SKM-1 treated with dmso at 0.1 percent for 144 hours (cell line): ENCODE measurements at regions not wholly inside any gene's neighbourhood (a gene's known extent, or its start where the extent isn't known, plus 50 kb on each side); places are given as distances from the start of the nearest gene placed in this dataset.

ENCODE experiments used
- DNase-seq: peaks from one replicate; lab custom pipeline; 2025; ENCODE audit not compliant: unreplicated experiment; lab: John Stamatoyannopoulos, UW

DNA sequence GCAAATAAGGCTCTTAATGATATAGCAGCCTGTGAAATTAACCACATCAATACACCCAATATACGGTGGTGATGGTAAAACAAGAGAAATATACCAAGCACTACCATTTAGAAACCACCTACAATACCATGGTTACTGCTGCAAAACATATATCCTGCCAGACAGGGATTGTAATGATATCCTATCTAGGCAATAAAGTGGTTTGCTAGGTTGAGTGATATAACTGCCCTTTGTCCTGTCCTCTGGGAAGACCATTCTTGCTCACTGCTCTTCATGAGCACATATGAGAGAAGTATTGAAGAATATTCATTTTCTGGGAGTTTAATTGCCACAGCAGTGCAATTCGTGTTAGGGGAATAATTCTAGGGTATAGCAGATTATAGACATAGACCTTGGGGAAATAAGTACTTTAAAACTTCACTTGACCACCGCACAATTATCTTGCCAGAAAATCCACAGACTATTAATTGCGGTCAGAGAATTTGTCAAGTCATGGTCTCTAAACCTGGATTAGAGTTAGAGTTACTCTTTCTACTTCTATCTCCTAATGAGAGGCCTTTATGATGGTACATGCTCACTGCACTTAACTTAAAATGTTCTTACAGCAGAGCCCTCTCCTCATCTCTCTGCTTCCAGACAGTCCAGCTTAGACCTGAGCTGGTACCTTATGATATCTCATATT, 413.0 kb downstream of the ZNF608 start:
- no peak for DNase-seq

DNA sequence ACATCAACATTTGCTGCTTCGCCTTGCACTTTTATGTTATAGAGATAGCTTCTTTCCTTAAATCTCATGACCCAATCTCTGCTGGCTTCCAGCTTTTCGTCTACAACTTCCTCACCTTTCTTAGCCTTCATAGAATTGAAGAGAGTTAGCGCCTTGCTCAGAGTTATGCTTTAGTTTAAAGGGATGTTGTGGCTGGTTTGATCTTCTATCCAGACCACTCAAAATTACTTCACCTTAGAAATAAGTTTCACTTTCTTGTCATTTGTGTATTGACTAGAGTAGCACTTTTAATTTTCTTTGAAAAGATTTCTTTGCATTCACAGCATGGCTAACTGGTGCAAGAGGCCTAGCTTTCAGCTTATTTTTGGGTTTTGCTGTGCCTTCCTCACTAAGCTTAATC, 414.2 kb downstream of the ZNF608 start:
- DNase-seq: no peak

DNA sequence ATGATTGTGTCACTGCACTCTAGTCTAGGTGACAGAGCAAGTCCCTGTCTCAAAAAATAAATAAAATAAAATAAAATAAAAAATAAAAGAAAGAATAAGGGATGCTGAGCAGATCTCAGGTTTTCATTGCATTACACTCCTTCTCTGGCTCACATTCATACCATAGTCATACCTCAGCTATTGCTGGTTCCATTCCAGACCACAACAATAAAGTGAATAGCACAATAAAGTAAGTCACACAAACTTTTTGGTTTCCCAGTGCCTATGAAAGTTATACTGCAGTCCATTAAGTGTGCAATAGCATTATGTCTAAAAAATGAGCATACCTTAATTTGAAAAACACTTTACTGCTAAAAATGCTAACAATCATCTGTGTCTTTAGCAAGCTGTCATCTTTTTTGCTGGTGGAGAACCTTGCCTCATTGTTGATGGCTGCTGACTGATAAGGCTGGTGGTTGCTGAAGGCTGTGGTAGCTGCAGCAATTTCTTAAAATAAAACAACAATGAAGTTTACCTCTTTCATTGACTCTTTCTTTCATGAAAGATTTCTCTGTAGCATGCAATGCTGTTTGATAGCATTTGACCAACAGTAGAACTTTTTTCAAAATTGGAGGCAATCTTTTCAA, 415.7 kb downstream of the ZNF608 start:
- DNase-seq: no peak

DNA sequence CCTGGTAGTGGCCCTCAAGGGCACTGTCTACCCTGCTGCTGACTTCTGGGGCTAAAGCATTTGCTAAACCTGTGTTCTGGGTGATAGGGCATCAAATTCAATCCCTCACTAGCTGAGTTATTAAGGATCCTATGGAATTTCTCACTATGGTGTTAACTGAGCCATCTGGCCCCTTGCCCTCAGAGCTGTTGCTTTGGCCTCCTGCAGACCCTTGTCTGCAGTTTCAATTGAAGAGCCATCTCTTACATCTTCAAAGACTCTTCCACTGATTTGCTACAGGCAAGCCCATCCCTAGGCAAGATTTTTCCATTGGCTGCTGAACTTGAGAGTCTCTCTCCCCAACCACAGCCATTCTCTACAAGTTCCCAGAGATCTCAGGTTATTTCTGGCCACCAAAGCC, 418.2 kb downstream of the ZNF608 start:
- no peak for DNase-seq

DNA sequence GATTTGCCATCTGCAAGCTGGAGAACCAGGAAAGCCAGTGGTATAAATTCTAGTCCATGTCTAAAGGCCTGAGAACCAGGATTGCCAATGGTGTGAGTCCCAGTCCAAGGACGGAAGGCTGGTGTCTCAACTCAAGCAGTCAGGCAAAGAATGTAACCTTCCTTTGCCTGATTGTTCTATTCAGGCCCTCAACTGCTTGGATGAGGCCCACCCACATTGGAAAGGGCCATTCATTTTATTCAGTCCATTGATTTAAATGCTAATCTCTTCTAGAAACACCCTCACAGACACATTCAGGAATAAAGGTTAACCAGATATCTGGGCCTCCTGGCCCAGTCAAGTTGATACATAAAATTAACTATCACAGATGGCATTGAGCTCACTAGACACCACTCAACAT, 427.8 kb downstream of the ZNF608 start:
- no peak for DNase-seq

DNA sequence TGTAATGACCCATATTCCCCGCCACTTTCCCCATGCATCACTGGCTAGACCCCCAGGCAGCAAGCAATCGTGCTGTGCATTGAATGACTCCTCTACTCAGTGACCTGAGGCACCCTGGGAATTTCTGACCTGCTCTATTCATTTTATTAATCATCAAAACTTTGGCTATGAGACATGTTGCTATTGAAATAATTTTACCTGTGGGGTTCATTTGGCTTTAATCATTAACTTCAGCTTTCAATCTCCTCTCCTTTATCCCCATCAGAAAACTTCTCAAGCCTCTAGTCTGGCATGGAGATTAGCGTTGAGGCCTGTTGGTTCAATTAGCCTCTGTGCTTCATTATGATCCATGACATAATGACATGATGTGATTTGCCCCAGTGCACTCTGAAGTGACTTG, 429.0 kb downstream of the ZNF608 start:
- no peak for DNase-seq

DNA sequence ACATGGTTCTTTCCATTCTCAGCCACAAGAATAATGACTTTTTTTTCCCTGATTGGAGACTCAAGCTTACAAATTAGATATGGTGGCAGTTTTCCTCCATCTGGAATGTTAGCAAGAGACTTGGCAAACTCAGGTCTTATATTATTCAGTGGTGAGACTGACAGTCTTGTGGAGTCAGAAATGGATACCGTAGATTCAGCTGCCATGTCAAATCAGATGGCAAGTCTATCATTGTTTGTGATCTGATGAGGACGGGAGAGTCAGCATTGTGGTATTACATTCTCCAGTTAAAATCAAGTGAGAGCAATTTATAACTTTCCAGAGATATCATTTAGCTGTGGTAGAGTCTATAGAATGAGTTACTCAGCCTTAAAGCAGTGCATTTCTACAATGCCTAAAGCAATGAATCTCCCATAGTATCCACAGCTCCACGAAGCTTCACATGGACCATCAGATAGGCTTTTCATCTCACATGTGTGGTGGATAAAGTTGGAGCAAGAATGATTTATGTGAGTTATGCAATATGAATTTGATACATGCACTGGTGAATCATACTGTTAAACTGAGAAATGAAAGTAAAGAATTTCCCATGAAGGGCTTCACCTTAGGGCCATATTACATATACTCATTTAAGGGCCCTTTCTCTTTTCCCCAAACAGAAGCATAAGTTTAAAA, 430.6 kb downstream of the ZNF608 start:
- no peak for DNase-seq

DNA sequence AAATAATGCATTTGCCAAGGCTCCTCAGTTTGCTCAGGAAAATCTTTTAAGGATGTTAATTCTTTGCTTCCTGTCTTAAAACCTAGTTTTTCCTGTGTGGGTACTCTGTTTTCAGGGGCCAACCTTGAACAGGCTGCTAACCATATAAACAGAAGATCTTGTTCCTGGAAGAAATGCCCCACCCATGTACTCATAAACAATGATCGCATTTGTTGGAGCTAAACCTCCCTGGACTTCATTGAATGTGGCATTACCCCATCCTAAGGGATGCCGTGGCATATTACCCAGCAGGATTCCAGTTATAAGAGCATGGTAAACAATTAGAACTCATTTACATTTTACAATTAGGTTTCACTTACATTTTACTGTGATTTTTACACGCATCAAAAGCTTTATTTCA, 436.0 kb downstream of the ZNF608 start:
- no peak for DNase-seq

DNA sequence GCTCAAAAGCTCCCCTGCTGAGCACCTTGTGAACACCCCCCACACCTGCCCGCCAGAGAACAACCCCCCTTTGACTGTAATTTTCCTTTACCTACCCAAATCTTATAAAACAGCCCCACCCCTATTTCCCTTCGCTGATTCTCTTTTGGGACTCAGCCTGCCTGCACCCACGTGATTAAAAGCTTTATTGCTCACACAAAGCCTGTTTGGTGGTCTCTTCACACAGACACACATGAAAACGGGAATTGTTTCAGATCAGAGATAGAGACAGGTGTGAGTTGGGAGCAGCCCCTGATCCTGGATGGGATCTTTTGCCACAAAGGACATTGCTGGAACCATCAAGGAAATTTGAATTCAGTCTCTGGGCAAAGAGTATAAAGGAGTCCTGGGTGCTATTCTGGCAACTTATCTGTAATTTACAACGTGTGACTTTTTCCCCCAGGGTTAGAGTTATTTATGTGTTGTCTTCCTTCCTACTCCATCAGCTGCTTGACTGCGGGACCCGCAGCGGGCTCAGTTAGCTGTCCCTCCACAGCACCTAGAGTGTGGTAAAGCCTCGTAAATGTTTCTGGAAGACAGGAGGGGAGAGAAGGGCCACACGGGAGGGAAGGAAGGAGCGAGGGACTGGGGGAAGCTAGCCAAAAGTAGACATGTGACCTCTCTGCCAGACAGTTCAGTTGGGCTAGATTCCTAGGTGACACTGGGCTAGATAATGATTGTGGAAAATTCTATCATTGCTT, 437.0 kb downstream of the ZNF608 start:
- no peak for DNase-seq

DNA sequence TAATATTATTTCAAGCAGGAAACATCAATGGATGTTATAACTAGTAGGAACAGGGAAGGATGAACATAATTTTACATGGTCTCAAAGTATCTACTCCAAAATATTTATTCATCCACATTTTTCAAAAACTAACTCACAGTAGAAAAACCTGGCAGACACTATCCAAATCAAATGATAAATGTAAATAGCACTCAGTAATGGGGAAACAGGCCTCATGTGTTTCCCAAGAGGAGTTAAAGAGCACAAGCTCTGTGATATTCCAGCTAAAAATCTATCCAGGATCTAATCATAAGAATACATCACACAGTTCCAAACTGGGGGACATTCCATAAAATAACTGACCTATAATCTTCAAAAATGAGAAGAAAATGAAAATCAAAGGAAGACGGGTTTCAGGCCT, 443.1 kb downstream of the ZNF608 start:
- no peak for DNase-seq

DNA sequence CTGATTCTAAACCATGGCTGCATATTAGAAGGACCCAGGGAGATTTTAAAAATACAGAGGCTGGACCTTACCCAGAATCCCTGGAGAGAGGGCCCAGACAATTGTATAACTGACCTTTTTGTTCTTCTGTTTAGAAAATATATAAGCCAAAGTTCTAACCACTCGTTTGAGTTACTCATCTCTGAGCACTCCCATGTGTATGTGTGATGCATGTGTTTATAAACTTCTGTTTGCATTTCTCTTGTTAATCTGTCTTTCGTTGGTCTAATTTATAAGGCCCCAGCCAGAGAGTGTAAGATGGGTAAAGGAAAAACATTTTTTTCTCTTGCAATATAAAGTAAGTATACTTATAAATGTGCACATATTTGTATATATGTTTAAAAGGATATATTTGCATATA, 443.9 kb downstream of the ZNF608 start:
- no peak for DNase-seq

DNA sequence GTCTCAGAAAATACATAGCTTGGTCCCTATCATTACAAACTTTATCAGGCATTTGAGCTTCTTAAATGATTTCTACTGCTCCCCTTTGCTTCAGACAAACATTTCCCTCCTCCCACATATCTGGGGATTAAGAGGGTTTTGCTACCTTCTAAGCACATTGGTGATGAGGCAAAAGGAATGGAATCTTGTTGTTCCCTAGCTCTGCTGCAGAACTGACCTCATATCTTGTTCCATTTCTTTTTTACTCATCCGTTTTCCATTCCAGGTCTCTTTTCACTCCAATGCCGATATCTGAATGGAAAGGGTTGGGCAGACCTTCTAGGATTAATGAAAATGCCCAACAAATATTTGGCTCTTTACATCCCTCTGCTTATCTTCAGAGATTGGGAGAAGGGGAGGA, 444.6 kb downstream of the ZNF608 start:
- DNase-seq: no peak

DNA sequence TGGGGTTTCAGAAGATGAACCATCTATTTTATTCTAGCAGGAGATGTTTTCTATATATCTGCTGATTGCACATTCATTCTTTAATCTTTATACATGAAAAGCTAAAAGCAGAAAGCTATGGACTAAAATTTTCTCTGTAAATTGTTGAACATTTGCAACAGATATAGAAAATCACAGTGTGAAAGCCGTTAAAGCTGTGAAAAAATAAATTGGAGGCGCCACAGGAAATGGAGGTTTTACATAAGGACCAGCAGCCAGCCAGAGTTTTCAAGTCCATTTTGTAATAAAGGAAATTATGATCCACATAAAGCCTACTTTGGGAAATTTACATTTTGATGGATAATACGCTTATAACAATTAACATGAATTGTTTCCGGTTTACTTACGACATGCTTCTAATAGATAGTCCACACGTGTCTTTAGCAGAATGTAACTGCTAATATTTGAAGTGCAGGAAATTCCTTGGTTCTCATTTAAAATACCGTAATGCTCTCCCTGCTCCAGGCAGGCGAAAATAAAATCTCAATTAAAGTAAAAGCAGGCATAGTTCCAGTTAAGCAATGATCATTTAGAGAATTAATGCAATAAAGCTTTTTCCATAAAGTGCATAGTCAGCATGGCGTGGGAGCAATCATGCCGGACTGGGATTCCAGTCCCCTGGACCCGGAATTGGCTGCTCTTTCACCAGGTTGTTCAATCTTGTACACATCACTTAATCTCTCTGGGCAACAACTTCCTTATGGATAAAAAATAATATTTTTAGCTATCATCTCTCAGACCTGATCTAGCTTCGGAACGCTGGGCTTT, 445.4 kb downstream of the ZNF608 start:
- DNase-seq: no peak

DNA sequence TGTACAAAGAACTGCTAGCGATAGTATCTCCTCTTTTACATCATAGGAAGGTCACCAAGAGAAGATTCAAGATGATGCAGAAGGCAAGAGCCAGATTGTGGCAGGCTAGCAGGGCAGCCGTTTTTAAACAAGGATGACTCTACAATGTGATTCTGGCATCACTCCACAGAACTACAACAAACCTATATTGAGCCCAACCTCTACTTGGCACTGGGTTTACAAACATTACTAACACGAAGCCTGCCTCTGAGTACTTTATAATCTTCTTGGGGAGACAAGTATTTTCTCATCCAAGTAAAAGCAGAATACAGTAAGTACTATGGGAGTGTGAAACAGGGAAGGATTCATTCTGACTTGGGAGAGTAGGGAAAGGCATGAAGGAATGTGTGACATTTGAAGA, 448.6 kb downstream of the ZNF608 start:
- no peak for DNase-seq

DNA sequence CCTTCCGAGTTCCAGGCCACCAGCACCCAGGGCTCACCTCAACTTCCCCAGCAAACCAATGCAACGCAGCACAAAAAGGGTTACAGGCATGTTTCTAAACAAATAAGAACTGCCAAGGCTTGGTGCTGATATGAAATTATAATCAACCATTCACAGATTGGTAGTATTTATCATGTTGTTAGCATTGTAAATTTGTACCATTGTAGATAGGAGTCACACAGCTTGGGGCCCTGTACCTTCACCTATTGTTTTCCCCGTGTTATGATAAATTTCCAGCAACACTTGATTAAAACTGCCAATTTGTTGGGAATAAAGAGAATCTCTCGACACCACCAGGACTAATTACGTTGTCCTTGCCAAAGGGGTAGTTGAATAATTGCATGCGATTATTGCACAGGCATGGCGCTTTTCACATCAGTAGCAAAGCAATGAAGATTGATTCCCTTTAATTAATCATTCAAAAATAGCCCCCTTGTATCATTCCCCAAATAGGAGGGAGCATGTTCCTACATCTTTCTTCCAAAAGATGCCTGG, 454.1 kb downstream of the ZNF608 start:
- no peak for DNase-seq

DNA sequence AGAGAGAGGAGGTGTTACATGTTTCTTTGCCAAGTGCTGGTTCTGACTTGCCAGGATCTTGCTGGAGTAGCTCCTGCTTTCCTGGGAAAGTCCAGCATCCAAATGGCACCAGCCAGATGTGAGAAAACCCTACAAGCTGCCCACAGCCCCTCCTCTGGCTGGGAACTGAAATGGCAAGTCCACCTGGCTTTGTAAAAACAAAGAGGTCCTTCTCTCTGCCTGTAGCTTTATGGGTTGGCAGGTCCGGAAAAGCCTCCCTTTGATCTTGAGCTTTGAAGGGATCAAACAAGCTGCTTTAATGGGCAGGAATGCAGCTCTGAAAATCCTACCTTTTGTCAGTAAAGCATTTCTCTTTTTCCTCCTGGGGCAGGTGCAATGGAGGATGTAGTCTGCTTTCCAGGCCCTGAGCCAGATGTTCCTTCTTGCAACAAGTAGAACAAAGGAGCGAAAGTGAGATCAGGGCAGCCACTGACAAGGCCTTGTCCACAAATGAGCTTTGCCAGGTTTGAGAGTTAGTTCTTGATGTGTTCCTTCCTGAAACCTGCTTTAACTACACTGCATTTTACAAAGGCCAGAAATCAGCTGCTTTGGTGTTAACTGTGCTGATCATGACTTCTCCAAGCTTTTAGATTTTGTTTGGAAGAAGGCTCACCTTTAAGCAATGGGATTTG, 456.7 kb downstream of the ZNF608 start:
- DNase-seq: no peak

DNA sequence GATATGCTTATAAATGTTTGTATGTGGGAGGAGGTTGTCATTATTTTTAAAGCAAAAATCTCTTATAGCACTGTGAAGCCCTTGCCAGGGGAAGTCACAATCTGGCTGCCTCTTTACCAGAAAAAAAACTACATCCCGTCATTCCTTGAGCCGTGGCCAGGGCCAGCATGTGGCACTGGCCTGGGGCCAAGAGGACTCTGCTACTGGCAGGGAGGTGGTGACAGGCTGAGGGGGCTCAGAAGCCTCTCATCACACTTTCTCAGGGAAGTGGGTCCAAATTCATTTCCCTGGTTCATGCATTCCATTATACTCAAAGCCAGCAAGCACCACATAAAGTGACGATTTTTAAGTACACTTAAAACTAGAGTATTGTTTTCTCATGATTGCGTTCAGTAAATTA, 457.3 kb downstream of the ZNF608 start:
- DNase-seq: no peak

DNA sequence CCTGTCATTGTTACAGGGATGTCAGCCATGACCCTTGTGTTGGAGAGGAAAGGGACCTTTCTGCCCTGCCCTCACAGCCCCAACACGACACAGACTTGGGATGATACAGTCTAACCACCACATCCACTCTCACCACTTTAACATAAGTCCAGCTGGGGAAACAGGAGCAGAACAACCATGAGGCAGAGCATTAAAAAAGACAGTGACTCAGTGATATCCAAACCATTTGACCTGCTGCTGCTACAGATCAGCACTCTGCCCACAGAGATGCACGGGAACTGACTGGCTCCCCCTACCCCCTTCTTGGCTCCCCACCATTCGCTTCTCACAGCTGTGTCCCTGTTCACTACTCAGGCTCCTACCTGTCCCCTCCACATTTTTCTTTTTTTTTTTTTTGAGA, 458.6 kb downstream of the ZNF608 start:
- DNase-seq: no peak

DNA sequence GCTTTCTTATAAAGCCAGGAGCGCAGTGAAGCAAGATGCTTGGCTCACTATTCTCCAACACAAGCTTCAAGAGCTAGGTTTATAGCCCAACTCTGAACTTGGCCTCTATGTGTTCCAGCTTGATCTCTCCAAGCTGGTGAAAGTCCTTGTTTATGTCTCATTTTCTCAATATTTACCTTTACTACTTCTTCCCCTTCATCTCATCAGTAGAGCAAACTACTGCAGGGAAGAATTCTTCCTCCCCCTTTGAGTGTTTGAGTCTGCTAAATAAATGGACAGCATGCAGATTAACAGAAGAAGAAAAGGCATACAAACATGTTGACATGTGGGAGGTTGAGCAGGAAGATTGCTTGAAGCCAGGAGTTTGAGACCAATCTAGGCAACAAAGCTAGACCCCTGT, 460.7 kb downstream of the ZNF608 start:
- no peak for DNase-seq

DNA sequence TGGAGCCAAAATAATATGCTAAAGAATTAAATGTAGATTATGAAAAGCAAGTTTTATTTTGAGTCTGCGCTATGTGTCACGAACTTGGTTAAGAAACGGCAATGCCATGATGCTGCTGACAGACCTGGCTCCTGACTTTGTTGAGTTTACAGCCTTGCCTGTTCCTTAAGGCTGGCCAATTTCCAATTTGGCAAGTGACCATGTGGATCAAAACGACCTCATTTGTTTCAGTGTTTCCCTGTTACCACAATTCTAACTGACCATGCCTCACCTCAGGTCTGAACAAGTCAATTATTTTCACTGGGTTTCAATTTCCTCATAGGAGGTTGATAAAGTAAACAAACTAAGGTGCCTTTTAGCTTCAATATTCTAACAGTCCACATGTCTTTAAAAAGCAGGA, 461.4 kb downstream of the ZNF608 start:
- no peak for DNase-seq
